IPS-18a (cell line): ENCODE measurements at regions not wholly inside any gene's neighbourhood (a gene's known extent, or its start where the extent isn't known, plus 50 kb on each side); places are given as distances from the start of the nearest gene placed in this dataset.
"Not testable (repeated sequence)": the region's sequence is repeated elsewhere in the genome, so short reads cannot be mapped to it uniquely, and the experiment has no call there.

ENCODE experiments used
- H3K27ac ChIP-seq: one replicate; pipeline ENCODE4 v1.5.1; 2013; ENCODE audit warnings: low read length
- H3K27me3 ChIP-seq: one replicate; pipeline ENCODE4 v1.6.1; 2013; ENCODE audit warnings: mild to moderate bottlenecking, low read length; ENCODE audit not compliant: control insufficient read depth, insufficient read depth
- H3K36me3 ChIP-seq: one replicate; pipeline ENCODE4 v1.6.1; 2013; ENCODE audit warnings: low read depth, low read length; ENCODE audit not compliant: control insufficient read depth
- H3K4me1 ChIP-seq: one replicate; pipeline ENCODE4 v1.6.1; 2013; ENCODE audit warnings: low read depth, low read length; ENCODE audit not compliant: control insufficient read depth
- H3K4me3 ChIP-seq: one replicate; pipeline ENCODE4 v1.5.1; 2013; ENCODE audit warnings: low read length
- H3K9ac ChIP-seq: one replicate; pipeline ENCODE4 v1.6.1; 2013; ENCODE audit warnings: mild to moderate bottlenecking, low read length, moderate library complexity
- H3K9me3 ChIP-seq: one replicate; pipeline ENCODE4 v1.6.1; 2013; ENCODE audit warnings: low read depth, low read length; ENCODE audit not compliant: control insufficient read depth

GRCh38 chr21:15283138-15283537, 218.3 kb upstream of the NRIP1 start:
- Histone ChIP-seq H3K4me1 (no peaks in the 10 kb centered on the region), H3K27ac (no peak overlapping the region), H3K27me3 (no peaks in the 10 kb centered on the region), H3K4me3 (no peak overlapping the region), H3K36me3 (no peaks in the 10 kb centered on the region), H3K9ac (no peak overlapping the region), H3K9me3 (no peaks in the 10 kb centered on the region)

GRCh38 chr21:15283789-15284188, 219.0 kb upstream of the NRIP1 start:
- Histone ChIP-seq H3K4me1 (no peaks in the 10 kb centered on the region), H3K9me3 (no peaks in the 10 kb centered on the region), H3K36me3 (no peaks in the 10 kb centered on the region), H3K27me3 (no peaks in the 10 kb centered on the region), H3K4me3 (no peak overlapping the region), H3K27ac (no peak overlapping the region), H3K9ac (no peak overlapping the region)

- H3K27ac ChIP-seq, result no peak overlapping the region
- H3K36me3 ChIP-seq, result no peaks in the 10 kb centered on the region
- H3K4me1 ChIP-seq, result no peaks in the 10 kb centered on the region
- H3K9ac ChIP-seq, result no peak overlapping the region
- no peak overlapping the region for H3K4me3 ChIP-seq
- H3K27me3 ChIP-seq, result no peaks in the 10 kb centered on the region
- H3K9me3 ChIP-seq, result no peaks in the 10 kb centered on the region
Measured at GRCh38 chr21:15285556-15285955, 220.8 kb upstream of the NRIP1 start.

- Histone ChIP-seq H3K9me3 (no peaks in the 10 kb centered on the region), H3K4me1 (peaks cover 9% of the 10 kb centered on the region), H3K4me3 (no peak overlapping the region), H3K9ac (no peak overlapping the region), H3K27ac (no peak overlapping the region), H3K36me3 (no peaks in the 10 kb centered on the region), H3K27me3 (no peaks in the 10 kb centered on the region)
Measured at GRCh38 chr21:15289246-15289645, 224.4 kb upstream of the NRIP1 start.

GRCh38 chr21:15289896-15290841, 225.4 kb upstream of the NRIP1 start:
- Histone ChIP-seq H3K4me1 (peaks cover 9% of the 10 kb centered on the region), H3K4me3 (no peak overlapping the region), H3K9ac (no peak overlapping the region), H3K27me3 (no peaks in the 10 kb centered on the region), H3K9me3 (no peaks in the 10 kb centered on the region), H3K27ac (no peak overlapping the region), H3K36me3 (no peaks in the 10 kb centered on the region)

- Histone ChIP-seq H3K27ac (no peak overlapping the region), H3K9me3 (no peaks in the 10 kb centered on the region)
Measured at GRCh38 chr21:15291621-15292266, 226.9 kb upstream of the NRIP1 start.

GRCh38 chr21:15293240-15293639, 228.4 kb upstream of the NRIP1 start:
- Histone ChIP-seq H3K27me3 (no peaks in the 10 kb centered on the region), H3K9me3 (no peaks in the 10 kb centered on the region), H3K27ac (no peak overlapping the region), H3K9ac (no peak overlapping the region), H3K4me1 (peaks cover 9% of the 10 kb centered on the region), H3K36me3 (no peaks in the 10 kb centered on the region), H3K4me3 (no peak overlapping the region)

More at GRCh38 chr21:15291621-15292266, 226.9 kb upstream of the NRIP1 start:
- no peaks in the 10 kb centered on the region for H3K36me3 ChIP-seq
- H3K4me1 ChIP-seq, result peaks cover 9% of the 10 kb centered on the region
- no peaks in the 10 kb centered on the region for H3K27me3 ChIP-seq
- no peak overlapping the region for H3K4me3 ChIP-seq
- no peak overlapping the region for H3K9ac ChIP-seq

GRCh38 chr21:15295875-15296274, 231.1 kb upstream of the NRIP1 start:
- no peak overlapping the region for H3K27ac ChIP-seq
- H3K4me1 ChIP-seq, result peaks cover 9% of the 10 kb centered on the region
- H3K9ac ChIP-seq, result no peak overlapping the region
- peaks cover 3% of the 10 kb centered on the region for H3K9me3 ChIP-seq
- H3K27me3 ChIP-seq, result no peaks in the 10 kb centered on the region
- no peaks in the 10 kb centered on the region for H3K36me3 ChIP-seq
- no peak overlapping the region for H3K4me3 ChIP-seq

GRCh38 chr21:15297824-15298223, 233.0 kb upstream of the NRIP1 start:
- Histone ChIP-seq H3K9ac (no peak overlapping the region), H3K27me3 (no peaks in the 10 kb centered on the region), H3K36me3 (no peaks in the 10 kb centered on the region), H3K27ac (no peak overlapping the region), H3K4me3 (no peak overlapping the region), H3K9me3 (peaks cover 7% of the 10 kb centered on the region), H3K4me1 (peaks cover 11% of the 10 kb centered on the region)

- Histone ChIP-seq H3K36me3 (no peaks in the 10 kb centered on the region), H3K9ac (no peak overlapping the region), H3K27me3 (no peaks in the 10 kb centered on the region), H3K27ac (no peak overlapping the region), H3K9me3 (peaks cover 7% of the 10 kb centered on the region), H3K4me3 (no peak overlapping the region), H3K4me1 (peaks cover 6% of the 10 kb centered on the region)
Measured at GRCh38 chr21:15298306-15298705, 233.5 kb upstream of the NRIP1 start.

GRCh38 chr21:15298755-15299154, 234.0 kb upstream of the NRIP1 start:
- H3K4me1 ChIP-seq, H3K27ac ChIP-seq, H3K4me3 ChIP-seq: not testable (repeated sequence)

More at GRCh38 chr21:15298755-15299154, 234.0 kb upstream of the NRIP1 start:
- H3K9me3 ChIP-seq, H3K27me3 ChIP-seq, H3K36me3 ChIP-seq, H3K9ac ChIP-seq: not testable (repeated sequence)
